ENCODE measurements at regions not wholly inside any gene's neighbourhood (a gene's known extent, or its start where the extent isn't known, plus 50 kb on each side); places are given as distances from the start of the nearest gene placed in this dataset.

DNA sequence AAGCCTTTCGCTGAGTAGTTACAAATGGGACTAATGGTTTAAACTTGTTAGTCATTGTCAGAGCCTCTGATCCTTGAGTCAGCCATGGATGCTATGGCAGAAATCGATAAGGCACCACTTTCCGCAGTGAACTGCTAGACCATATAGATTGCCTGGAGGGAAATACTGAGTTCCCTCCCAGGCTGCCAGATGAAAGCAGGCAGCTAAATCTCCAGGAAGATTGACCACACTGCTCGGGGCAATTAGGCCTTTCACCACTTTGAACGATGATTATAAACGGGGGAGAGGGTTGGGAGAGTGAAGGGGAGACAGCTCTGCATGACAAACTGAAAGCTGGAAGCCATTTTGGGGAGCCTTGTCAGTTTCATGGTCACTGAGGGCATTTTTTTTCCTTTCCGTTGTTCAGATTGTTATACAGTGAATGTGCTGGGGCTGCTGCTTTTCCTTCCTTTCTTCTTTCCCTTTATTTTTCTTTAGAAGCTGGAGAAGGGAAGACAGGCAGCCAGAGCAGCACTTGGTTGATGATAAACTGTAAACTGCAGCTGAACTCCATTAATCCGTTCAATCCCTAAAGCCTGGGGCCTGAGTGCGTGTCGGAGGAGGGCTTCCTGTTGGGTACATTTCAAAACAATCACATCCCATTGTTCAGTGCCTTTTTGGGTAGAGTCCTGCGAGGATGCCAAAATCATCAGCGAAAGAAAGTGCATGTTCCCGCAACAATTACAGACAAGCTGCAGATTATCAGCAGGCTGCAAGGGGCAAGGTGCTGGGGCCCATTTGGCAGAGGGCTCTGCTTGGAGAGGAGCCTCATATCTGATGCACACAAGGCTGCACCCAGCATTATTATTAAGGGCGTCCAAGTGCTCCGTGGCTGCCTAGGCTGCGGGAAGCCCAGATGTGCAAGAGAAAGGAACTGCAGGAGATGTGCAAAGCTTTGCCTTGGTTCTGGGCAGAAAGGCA lies 308.4 kb downstream of the PSAT1 start:
- no peak for DNase-seq

DNA sequence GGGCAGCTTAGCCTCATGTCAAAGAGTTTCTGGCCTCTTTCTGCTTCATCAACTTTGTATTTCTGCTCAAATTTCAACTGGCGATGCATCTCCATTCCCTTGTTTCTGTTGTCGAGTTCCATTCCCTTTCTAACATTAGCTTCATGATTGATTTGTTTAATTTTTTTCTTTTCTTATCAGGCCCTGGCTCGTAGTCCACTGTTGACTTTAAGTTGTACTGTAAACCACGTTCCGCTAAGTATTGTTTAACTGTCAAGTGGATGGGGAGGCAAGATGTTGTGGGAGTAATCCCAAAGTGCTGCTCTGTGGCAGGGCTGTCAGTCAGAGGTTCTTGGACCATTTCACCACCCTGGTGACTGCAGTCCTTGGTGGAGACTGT lies 309.1 kb downstream of the PSAT1 start:
- no peak for DNase-seq

DNA sequence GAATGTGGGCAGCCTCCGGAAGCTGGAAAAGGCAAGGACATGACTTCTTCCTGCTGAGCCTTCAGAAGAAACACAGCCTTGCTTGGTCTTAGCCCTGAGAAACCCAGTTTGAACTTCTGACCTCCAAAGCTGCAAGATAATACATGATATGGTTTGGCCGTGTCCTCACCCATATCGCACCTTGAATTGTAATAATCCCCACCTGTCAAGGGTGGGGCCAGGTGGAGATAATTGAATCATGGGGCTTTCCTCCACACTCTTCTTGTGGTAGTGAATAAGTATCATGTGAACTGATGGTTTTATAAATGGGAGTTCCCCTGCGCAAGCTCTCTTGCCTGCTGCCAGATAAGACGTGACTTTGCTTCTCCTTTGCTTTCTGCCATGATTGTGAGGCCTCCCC lies 310.9 kb downstream of the PSAT1 start:
- DNase-seq = no peak

DNA sequence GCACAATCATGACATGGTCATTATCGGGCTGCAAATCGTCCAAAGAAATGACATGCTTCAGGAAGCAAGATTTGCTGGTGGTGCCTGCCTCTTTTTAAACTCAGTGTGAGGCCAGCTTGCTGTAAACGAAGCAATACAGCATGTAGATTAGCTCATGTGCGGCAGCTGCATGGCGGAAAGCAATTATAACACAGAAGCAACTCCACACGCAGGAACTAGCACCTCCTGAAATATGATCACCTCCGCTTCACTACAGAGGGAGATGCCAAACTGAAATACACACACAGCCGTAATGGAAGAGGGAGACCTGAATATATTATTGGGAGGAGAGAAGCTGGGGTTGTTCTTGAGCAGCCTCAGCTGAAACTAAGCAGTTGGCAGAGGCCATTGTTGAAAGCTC lies 312.5 kb downstream of the PSAT1 start:
- DNase-seq = no peak

DNA sequence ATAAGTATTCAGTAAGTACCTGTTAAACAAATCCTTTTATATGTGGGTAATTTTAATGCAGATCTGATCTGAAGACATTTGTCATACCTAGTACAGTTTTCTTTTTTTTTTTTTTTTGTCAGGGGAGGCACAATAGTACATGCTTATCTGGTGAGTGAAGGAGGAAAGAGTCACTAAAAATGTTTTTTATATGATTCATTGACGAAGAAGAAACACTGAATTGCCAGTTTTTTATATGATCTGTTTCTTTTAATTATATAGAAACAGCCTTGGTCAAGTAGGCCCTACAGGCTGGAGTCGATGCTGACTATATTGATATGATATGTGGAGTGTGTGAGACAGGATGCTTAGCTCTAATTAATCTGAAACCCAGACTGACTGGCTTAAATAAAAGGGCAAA lies 315.2 kb downstream of the PSAT1 start:
- no peak for DNase-seq

DNA sequence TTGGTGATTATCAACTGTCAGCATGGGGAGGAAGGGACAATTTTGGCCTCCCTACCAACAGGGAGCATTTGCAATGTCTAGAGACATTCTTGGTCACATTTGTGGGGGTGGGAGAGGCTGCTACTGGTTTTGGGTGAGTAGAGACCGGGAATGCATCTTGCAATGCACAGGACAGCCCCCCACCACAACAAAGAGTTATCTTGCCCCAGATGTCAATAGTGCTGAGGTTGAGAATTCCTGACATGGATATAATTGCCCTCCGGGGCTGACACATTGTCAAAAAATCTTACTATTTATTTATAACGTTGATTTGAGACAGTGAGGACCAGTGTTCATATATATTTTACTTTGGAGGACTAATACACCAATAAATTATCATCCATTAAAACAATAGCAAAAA lies 316.1 kb downstream of the PSAT1 start:
- DNase-seq = no peak

DNA sequence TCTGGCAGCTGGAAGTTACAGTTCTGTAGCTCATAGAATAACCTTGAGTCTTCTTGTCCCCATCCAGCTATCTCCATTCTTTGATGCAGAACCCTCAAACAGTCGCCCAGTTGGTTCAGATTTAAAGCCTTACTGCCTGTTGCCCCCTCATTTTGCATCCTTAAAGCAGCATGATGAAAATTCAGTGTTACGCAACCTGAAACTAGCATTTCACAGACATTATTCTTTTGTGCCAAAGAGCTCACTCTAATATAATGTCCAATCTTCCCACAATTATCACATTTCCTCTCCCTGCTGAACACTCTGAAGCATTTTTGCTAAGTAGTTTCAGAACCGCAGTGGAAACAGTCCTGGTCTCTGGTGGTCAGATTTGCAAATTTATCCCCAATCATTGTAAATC lies 318.0 kb downstream of the PSAT1 start:
- DNase-seq = no peak

DNA sequence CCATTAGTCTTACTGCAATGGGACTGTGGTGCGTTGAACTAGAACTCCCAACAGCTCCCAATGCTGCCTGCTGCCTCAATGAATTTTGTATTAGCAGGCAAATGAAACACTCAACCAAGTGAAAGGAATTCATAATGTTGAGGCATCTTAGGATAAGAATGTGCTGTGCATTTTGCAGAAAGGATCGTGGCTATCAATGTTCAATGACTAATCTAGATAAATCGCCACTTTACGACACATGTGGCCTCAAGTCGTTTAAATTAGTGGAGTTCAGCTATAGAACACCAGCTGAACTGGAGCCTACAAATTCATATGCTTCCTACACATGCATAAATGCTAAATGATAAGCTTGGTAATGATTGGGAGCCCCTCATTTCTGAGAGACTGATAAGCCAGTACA lies 318.4 kb downstream of the PSAT1 start:
- DNase-seq = no peak

DNA sequence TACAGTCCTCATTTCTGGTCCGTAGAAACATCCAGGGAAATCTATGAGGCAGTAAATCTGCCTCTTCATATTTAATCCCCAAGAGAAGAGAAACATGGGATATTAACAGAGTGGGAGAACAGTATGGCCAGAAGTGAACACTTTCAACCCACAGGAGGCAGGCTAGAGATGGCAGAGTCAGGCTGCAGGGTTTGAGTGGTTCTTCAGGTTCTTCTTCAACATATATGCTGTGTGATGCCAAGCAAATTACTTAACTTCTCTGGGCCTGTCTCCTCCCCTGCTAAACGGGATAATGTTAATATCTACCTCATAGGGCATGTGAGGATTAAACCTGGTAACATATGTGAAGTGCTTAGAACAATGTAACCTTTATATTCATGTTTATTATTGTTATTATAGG lies 321.8 kb downstream of the PSAT1 start:
- DNase-seq = no peak

DNA sequence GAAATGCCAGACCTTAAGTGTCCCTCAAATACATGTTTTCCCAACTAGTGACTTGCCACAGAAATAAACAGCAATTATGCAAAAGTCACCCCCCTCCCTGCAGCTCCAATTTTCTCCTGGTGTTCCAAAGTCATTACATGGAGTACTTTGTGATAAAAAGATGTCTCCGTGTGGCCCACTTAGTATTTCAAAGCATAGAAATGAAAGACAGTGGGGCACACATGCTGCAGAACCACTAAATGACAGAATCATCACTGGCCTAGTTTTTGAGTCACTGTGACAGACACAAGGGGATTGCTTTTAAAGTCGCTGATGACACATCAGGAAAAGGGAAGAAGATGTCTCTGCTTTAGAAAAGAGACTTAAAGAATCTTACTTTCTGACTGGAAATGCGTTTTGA lies 323.4 kb downstream of the PSAT1 start:
- DNase-seq = no peak

DNA sequence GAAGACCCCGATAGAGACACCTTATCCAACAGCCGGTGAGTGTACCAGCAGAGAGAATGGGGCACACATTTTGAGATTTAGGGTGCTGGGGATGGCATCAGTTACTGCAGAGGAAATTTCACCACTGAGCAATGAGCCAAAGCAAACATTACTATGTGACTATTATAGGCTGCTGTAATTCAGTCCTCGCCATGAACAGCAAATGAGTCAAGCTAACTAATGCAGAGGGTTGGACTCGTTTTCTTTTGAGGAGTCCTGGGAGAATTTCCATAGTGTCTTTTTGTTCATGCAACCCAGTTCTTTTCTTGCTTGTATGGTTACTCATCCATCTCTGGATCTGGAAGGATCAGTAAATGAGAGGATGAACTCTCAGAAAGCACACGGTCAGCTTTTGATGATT lies 323.8 kb downstream of the PSAT1 start:
- no peak for DNase-seq

DNA sequence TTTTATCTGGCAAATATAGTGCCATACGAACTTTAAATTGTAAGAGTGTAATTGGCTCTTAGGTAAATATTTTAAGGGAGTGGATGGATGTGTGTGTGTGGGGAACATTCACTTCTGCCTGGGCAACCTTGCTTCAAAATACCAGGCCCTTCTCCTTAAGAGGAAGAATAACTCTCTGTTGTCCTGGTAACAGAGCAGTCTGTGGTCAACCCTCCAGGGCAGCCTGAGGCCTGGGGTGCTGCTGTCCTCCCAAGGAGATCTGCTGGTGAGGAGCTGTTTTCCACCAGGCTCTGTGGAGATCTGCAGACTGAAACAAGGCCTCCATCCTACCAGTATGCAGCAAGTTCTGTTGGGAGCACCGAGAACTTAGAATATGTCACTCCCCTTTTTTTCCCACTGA lies 325.2 kb downstream of the PSAT1 start:
- no peak for DNase-seq

DNA sequence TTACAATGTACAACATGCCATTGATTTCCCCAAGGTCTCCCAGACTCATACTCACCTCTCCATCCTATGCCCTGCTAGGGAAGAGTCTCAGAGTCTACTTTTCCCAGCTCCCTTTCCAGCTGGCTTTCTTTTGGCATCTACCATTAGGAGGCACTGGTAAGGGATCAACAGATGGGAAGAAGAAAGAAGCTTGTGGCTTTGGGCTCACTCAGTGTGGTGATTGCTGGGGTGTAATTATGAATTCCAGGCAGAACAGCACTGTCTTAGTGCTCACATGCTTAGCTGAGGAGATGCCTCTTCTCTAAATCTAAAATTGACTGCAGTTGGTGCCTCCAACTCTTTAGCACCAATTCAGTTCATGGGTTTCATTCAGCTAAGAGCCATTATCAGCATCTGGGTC lies 330.0 kb downstream of the PSAT1 start:
- DNase-seq = no peak

DNA sequence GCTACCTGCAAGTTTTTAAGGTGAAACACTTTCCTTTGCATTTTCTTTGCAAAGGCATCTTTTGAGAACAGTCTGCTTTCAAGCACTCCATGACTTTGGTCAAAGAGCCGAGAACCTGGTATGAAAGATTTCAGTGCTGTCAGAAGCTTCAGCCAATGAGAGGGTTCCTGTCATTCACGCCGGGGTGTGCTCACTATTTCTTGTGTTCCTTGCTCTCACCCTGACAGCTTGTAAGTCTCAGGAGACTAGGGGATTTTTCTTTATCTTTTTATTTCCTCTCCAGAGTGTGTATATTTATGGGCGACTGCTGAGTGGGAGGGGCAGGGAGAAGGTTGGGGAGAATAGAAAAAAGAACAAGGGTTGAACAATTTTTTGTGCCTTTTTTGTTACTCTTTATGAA lies 334.0 kb downstream of the PSAT1 start:
- no peak for DNase-seq

DNA sequence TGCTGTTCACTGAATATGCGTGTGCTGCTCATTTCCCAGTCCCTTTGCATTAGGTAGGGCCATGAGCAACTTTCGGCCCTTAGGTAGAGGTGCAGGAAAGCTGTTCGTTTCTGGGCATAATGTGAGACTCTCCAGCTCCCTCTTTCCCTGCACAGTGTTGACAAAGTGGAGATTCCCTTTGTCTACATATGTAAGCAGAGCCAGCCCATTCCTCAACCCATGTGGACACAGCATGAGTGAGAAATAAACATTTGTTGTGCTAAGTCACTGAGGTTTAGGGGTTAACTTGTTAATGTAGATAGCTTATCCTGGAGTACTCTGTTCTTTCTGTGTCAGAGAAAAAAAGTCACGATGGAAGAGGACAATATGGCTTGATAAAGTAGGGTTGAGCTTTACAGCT lies 343.8 kb downstream of the PSAT1 start:
- no peak for DNase-seq

DNA sequence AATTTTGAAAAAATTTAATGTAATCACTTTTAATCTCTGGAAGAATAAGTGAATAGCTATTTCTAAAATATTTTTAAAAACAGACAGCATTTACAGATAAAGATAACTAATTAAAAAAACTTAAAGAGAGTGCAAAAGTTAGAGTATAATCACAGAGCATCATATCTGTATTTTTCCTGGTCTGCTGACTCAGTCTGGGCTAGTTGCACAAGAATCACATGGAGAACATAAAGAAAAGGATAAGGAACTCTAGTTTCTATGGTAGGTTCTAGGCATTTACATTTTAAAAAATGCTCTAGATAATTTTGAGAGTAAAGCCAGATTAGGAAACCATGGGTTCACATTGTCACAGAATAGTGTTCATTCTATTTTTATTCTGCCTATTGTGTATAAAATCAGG lies 347.4 kb downstream of the PSAT1 start:
- DNase-seq = no peak

DNA sequence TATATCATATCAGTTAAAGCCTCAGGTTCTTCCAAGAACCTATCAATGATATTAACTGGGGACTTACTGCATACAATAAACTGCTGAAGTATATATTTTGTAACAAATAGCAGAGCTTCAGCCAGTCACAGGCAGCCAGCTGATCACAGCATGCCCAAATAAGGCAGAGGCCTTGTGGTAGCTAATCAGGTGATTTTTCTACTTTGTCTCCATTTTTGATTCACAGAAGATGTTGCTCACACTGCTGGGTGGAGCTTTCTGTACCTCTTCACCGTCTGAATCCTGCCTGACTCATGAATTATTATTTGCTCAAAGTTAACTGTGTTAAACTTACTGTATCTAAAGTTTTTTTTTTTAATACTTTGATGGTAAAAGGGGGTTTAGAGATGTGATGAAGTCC lies 357.4 kb downstream of the PSAT1 start:
- DNase-seq = no peak

DNA sequence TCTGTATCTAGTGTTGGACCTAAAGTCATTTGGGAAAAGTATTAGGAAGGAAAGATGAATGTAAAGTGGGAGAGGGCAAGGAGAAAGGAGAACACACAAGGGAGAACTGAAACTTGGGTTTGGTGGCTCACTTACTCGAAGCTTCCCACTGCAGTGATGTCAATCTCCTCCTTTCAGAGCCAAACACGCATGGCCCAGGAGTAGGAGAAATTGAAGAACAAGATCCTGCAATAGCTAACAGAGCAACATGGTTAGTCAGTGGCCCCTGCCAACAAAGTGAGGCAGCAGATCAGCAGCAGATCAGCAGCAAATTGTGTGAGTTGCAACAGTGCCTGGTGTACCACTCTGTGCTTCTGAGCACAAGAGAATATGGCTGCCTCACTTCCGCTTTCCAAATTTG lies 366.4 kb downstream of the PSAT1 start:
- no peak for DNase-seq

DNA sequence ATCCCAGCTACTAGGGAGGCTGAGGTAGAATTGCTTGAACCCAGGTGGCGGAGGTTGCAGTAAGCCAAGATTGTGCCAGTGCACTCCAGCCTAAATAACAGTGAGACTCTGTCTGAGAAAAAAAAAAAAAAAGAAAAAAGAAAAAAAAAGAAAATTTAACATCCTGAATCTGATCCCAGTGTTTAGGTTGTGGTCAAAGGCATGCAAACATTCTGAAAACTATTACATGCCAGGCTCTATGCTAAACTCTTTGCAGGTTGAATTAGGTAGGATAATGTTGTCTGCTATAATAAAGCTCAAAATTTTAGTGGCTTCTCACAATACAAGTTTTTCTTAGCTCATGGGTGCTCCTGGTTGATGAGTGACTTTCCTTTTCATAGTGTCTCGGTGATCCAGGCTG lies 367.4 kb downstream of the PSAT1 start:
- no peak for DNase-seq

DNA sequence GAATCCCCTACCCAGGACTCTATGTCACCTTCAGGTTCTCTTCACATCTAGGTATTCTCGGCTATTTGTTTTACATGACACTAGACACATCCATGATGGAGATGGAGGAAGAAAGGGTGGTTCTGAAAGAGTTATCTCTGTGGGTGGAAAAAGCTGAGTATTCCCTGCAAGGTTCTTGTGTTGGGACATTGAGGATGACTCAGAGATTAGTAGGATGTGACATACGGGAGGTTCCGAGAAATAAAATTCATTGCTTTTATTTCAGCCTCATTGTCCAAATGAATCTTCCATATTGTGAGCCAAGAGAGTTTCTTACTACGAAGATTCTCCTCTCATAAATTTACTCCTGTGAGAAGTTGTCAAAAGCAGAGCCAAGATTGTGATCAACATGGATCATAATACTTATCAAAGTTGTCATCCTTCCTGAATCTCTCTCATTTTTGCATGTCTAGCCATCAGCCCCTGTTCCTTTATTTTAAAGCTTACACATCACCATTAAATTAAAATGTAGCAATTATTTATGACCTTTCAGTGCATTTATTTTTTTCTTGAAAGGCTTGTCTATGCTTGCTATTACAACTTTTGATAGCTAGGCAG lies 370.0 kb downstream of the PSAT1 start:
- no peak for DNase-seq

DNA sequence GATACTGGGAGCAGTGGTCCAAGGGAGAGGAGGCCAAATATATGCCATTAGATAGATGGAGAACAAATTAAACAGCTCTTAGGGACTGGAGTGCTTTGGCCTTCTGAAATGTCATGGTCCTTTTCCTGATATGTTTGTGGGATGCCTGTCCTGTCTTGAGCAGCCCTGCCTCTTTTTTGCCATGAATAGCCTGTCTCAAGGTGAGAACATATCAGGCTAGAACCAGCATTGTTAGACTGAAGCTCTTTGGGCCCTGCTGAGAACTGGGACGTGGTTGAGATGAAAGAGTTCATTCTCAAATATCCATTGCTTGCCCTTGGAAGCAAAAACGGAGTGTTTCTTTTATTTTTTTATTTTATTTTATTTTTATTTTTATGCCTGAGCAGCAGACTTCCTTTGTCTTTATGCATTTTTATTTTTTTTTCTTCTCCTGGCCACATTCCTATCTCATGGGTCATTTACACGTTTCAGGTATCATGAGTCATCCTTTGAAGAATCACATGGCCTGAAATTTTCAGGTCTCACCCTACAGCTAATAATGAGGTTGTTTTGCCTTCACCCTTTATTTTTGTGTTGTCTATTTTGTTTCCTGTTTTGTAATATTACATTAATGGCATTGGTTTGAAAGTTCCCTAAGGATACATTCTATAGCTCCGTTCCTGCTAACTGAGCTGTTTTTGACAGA lies 371.4 kb downstream of the PSAT1 start:
- DNase-seq = peak; percentile 32

DNA sequence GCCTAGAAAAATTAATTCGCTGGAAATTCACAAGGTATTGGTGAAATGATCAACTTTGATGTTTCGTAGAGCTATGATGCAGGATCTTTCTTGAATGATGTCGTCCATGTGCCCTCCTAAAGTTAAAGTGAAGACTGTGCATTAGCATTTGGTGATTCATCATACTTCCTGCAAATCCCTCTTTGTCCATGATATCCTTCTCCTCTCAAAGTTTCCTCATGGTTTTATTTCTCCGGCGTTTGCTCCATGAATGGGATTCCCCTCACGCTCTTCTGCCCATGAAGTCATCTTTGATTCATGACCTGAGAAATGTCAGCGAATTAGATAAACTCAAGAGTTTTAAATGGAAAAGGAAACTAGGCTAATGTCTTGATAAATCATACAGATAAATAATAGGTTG lies 372.7 kb downstream of the PSAT1 start:
- peak; percentile 71 for DNase-seq

DNA sequence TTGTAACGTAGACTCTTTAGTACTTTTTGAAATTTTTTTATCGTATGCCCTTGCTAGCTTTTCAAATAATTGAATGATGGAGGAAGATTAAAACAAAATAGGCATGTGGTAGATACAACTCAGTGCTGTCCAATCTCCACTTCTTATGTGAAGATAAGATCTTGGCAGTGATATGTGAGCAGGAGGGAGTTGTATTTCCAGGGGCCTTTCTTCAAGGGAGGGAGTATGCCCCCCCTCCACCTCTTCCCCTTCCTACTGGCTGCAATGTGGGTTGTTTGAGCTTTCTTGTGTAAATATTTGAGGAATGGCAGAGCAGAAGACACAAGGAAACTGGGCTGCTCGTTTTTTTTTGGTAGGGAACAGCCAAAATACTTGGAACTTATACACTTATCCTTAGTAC lies 374.9 kb downstream of the PSAT1 start:
- DNase-seq = no peak

DNA sequence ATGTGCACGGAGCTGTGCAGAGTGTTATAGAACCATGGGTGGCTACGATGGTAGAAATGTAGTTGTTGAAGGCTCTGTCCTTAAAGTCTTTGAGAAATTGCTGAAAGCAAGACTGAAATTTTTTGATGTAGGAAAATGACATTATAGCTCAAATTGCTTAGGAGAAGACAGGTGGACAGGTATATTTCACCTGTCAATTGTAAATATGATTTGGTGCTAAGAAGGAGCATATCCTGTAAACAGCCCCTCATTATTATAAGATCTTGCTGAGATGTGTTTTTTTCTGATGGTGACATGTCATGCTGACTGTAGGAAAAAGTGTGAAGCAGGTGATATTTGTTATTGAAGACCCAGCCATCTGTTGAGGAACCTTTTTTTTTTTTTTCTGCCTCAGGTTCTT lies 377.9 kb downstream of the PSAT1 start:
- no peak for DNase-seq
